Lower lobe of right lung (tissue), 2 donors: ENCODE measurements at regions not wholly inside any gene's neighbourhood (a gene's known extent, or its start where the extent isn't known, plus 50 kb on each side); places are given as distances from the start of the nearest gene placed in this dataset.

Experiments
- ATAC-seq, 2 donors: fragments of 200-7000 bp; cut with Tn5 transposase; one replicate each; pipeline ENCODE4 v1.9.1; 2020 to 2022; ENCODE audit warnings: mild to moderate bottlenecking in 2 of 2, moderate library complexity in 2 of 2
- DNase-seq: peaks from one replicate; pipeline ENCODE4 v3.0.0-alpha.2; 2020
- H3K27ac ChIP-seq: fragments of 200-600 bp; one replicate; pipeline ENCODE4 v1.8.0; 2022
- H3K27me3 ChIP-seq: fragments of 200-600 bp; one replicate; pipeline ENCODE4 v1.8.0; 2022; ENCODE audit warnings: low read depth
- H3K36me3 ChIP-seq: fragments of 200-600 bp; one replicate; pipeline ENCODE4 v1.8.0; 2022; ENCODE audit warnings: mild to moderate bottlenecking
- H3K4me1 ChIP-seq: fragments of 200-600 bp; one replicate; pipeline ENCODE4 v1.8.0; 2022
- H3K4me3 ChIP-seq: fragments of 200-600 bp; one replicate; pipeline ENCODE4 v1.8.0; 2022; ENCODE audit warnings: mild to moderate bottlenecking
- H3K9me3 ChIP-seq: fragments of 200-600 bp; one replicate; pipeline ENCODE4 v1.8.0; 2022
- CTCF ChIP-seq: fragments of 200-600 bp; IDR thresholded peaks from one replicate; pipeline ENCODE4 v1.8.0; 2022; ENCODE audit warnings: antibody characterized with exemption, mild to moderate bottlenecking
- intact Hi-C: fragments of 100-400 bp; cut with DNase I; formaldehyde crosslinking; loops from one replicate; pipeline ENCODE4 v1.11.0; 2022
- donor health status: DM: no; HTN: yes; CAD: no; lungs with severe emphysema.

DNA sequence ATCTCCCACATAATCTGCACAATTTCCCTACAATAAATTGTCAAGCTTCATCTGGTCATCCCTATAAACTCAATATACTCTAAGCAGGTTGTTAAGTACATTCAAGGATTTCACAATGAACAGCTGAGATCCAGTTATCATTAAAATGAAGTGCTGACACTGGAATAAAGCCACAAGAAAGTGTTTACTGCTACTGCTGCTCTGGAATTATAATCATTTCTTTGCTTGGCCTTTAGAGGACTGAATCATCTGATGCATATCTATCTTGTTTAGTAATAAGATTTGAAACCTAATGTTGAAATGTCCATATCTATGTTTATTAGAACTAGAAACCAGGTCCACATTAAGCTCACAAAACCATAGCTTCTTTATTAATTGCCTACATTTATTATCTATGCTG, 338.6 kb upstream of the ZFP42 start:
- Histone ChIP-seq H3K27ac (no peak overlapping the region), H3K4me3 (no peak overlapping the region), H3K27me3 (no peaks in the 10 kb centered on the region), H3K9me3 (no peaks in the 10 kb centered on the region), H3K4me1 (no peaks in the 10 kb centered on the region), H3K36me3 (no peaks in the 10 kb centered on the region)
- ATAC-seq: no peak
- TF ChIP-seq CTCF: no peak
- intact Hi-C loops: no loop called here
- no peak for DNase-seq

GRCh38 chr4:187663076-187663475, 332.5 kb upstream of the ZFP42 start:
- intact Hi-C loops: no loop called here
- Histone ChIP-seq H3K4me1 (peaks cover 5% of the 10 kb centered on the region), H3K9me3 (no peaks in the 10 kb centered on the region), H3K36me3 (no peaks in the 10 kb centered on the region), H3K4me3 (no peak overlapping the region), H3K27ac (no peak overlapping the region), H3K27me3 (no peaks in the 10 kb centered on the region)
- TF ChIP-seq CTCF: no peak
- ATAC-seq: no peak
- no peak for DNase-seq

- no peak overlapping the region for H3K4me3 ChIP-seq
- DNase-seq (no peak), ATAC-seq (no peak)
- H3K9me3 ChIP-seq: no peaks in the 10 kb centered on the region
- peaks cover 5% of the 10 kb centered on the region for H3K4me1 ChIP-seq
- no peaks in the 10 kb centered on the region for H3K27me3 ChIP-seq
- intact Hi-C loops: no loop called here
- no peak for TF ChIP-seq CTCF
- no peaks in the 10 kb centered on the region for H3K36me3 ChIP-seq
- H3K27ac ChIP-seq: no peak overlapping the region
Measured at GRCh38 chr4:187664011-187664410, 331.6 kb upstream of the ZFP42 start.

DNA sequence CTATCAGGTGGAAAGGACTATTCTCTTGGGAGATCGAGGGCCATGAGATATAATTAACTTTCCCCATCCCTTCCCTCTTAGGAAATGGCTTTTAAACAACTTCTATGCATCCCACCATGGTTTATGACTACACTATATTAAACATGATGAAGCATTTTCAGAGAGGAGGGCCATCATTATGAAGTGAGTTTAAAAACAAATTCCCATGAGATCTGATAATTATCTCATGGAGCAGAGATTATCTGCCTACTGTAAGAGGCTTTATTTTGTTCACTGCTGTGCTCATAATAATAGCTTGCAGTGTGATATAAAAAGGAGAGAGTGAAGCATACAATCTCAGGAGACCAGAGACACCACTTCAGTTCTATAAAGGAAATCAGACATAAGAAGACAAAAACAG, 330.5 kb upstream of the ZFP42 start:
- Histone ChIP-seq H3K4me1 (peaks cover 5% of the 10 kb centered on the region), H3K9me3 (no peaks in the 10 kb centered on the region), H3K27me3 (no peaks in the 10 kb centered on the region), H3K27ac (no peak overlapping the region), H3K4me3 (no peak overlapping the region), H3K36me3 (no peaks in the 10 kb centered on the region)
- intact Hi-C loops: no loop called here
- TF ChIP-seq CTCF: no peak
- no peak for ATAC-seq
- DNase-seq: no peak

GRCh38 chr4:187666034-187666433, 329.5 kb upstream of the ZFP42 start:
- H3K4me1 ChIP-seq: peaks cover 5% of the 10 kb centered on the region
- ATAC-seq (no peak), DNase-seq (no peak)
- intact Hi-C loops: no loop called here
- no peak for TF ChIP-seq CTCF
- no peaks in the 10 kb centered on the region for H3K36me3 ChIP-seq
- H3K27me3 ChIP-seq: no peaks in the 10 kb centered on the region
- no peak overlapping the region for H3K4me3 ChIP-seq
- no peaks in the 10 kb centered on the region for H3K9me3 ChIP-seq
- H3K27ac ChIP-seq: no peak overlapping the region
